ENCODE measurements at regions not wholly inside any gene's neighbourhood (a gene's known extent, or its start where the extent isn't known, plus 50 kb on each side); places are given as distances from the start of the nearest gene placed in this dataset.

- TF ChIP-seq BCL3 (IDR thresholded peaks at IDR 0.05) (no peak), CBX8 (IDR thresholded peaks at IDR 0.05) (no peak), MAZ (IDR thresholded peaks at IDR 0.05; ENCODE audit: borderline replicate concordance, low read depth, low read length) (no peak), FOSB (CRISPR knock-in tag; IDR thresholded peaks at IDR 0.05) (no peak), JUN (IDR thresholded peaks at IDR 0.05) (no peak), CHD2 (IDR thresholded peaks at IDR 0.05; ENCODE audit: low read length, partially characterized antibody) (no peak), PBX3 (IDR thresholded peaks at IDR 0.05) (no peak), SMC3 (IDR thresholded peaks at IDR 0.05) (no peak)
Measured at GRCh38 chr11:45385423-45385822, 99.3 kb upstream of the SYT13 start (continued).

- Histone ChIP-seq H3K27ac (no peak overlapping the region), H3K4me1 (no peaks in the 10 kb centered on the region), H3K4me2 (no peak overlapping the region), H3K9me3 (no peaks in the 10 kb centered on the region), H3K4me3 (no peak overlapping the region)
- POLR2A ChIA-PET: no interaction called here
- FAIRE-seq (no peak), ATAC-seq (no peak), DNase-seq (ENCODE audit: low read depth in 1 of 2, low spot score in 1 of 2) (no peak)
- no peak for TF ChIP-seq FOXS1 (CRISPR knock-in tag; IDR thresholded peaks at IDR 0.05)
- TF ChIP-seq HOXA7 (CRISPR knock-in tag; IDR thresholded peaks at IDR 0.05): no peak
- CTCF ChIA-PET: interaction anchor here (1.3 to 1.7 kb wide), 3 partner anchors 13 to 387 kb away, joined by 3 to 9 read pairs (median 6); no protein-coding TSS in a partner anchor
- 14% methylated on average over 5 of the region's 12 CpGs for WGBS (ENCODE audit: missing lambda C conversion rate)
Measured at GRCh38 chr11:45384711-45385241, 98.6 kb upstream of the SYT13 start.

- Histone ChIP-seq H3K4me1 (no peaks in the 10 kb centered on the region), H3K9me3 (no peaks in the 10 kb centered on the region), H3K4me3 (no peak overlapping the region), H3K27ac (no peak overlapping the region), H3K4me2 (no peak overlapping the region)
- FAIRE-seq (no peak), DNase-seq (ENCODE audit: low read depth in 1 of 2, low spot score in 1 of 2) (no peak), ATAC-seq (no peak)
- POLR2A ChIA-PET: no interaction called here
- TF ChIP-seq HEYL (CRISPR knock-in tag; IDR thresholded peaks at IDR 0.05) (no peak), BCL3 (IDR thresholded peaks at IDR 0.05) (no peak), MAFK (IDR thresholded peaks at IDR 0.05; ENCODE audit: partially characterized antibody) (no peak), KDM5A (IDR thresholded peaks at IDR 0.05) (no peak), PBX3 (IDR thresholded peaks at IDR 0.05) (no peak), ZSCAN20 (CRISPR knock-in tag; IDR thresholded peaks at IDR 0.05) (no peak)
- WGBS (ENCODE audit: missing lambda C conversion rate): 22% methylated on average over 4 of the region's 4 CpGs
- CTCF ChIA-PET: interaction anchor here (1.3 to 1.7 kb wide), 3 partner anchors 13 to 388 kb away, joined by 3 to 9 read pairs (median 6); no protein-coding TSS in a partner anchor
Measured at GRCh38 chr11:45384016-45384415, 97.9 kb upstream of the SYT13 start.

- FAIRE-seq: no peak
Measured at GRCh38 chr11:45383224-45383623, 97.1 kb upstream of the SYT13 start.

More at GRCh38 chr11:45383224-45383623, 97.1 kb upstream of the SYT13 start:
- ChIA-PET CTCF (interaction anchor here (1.7 to 4.7 kb wide), 2 partner anchors 12 to 272 kb away, joined by 9 to 28 read pairs; no protein-coding TSS in a partner anchor), POLR2A (no interaction called here)
- 24% methylated on average over 6 of the region's 6 CpGs for WGBS (ENCODE audit: missing lambda C conversion rate)
- H3K27ac ChIP-seq: no peak overlapping the region
- no peak for DNase-seq (ENCODE audit: low read depth in 1 of 2, low spot score in 1 of 2)
- no peaks in the 10 kb centered on the region for H3K9me3 ChIP-seq
- no peak overlapping the region for H3K4me2 ChIP-seq
- no peaks in the 10 kb centered on the region for H3K4me1 ChIP-seq
- H3K4me3 ChIP-seq: no peak overlapping the region
- no peak for TF ChIP-seq USF2 (IDR thresholded peaks at IDR 0.05)
- TF ChIP-seq HES2 (IDR thresholded peaks at IDR 0.05): no peak
- TF ChIP-seq RFX5 (IDR thresholded peaks at IDR 0.05): no peak
- TF ChIP-seq TP53 (CRISPR knock-in tag; IDR thresholded peaks at IDR 0.05): no peak
- no peak for TF ChIP-seq PBX3 (IDR thresholded peaks at IDR 0.05)
- no peak for TF ChIP-seq CEBPB (IDR thresholded peaks at IDR 0.05)
- TF ChIP-seq EHF (CRISPR knock-in tag; IDR thresholded peaks at IDR 0.05): no peak
- TF ChIP-seq POLR2AphosphoS2 (conservative IDR thresholded peaks at IDR 0.05; ENCODE audit: low read length): no peak
- no peak for TF ChIP-seq RARB (CRISPR knock-in tag; IDR thresholded peaks at IDR 0.05)
- TF ChIP-seq RCOR1 (IDR thresholded peaks at IDR 0.05; ENCODE audit: low read depth, low read length): no peak
- no peak for TF ChIP-seq FOSB (CRISPR knock-in tag; IDR thresholded peaks at IDR 0.05)
- no peak for TF ChIP-seq SMC3 (IDR thresholded peaks at IDR 0.05)
- no peak; a peak in 1 of 6 replicates for ATAC-seq
